Prostate gland (tissue), 2 donors: ENCODE measurements at regions not wholly inside any gene's neighbourhood (a gene's known extent, or its start where the extent isn't known, plus 50 kb on each side); places are given as distances from the start of the nearest gene placed in this dataset.

ENCODE experiments used
- POLR2A ChIP-seq: fragments of 450-650 bp; IDR thresholded peaks from one replicate; pipeline ENCODE4 v1.6.1; 2016; ENCODE audit warnings: antibody characterized with exemption, mild to moderate bottlenecking
- POLR2AphosphoS5 ChIP-seq: sonication (generic); formaldehyde crosslinking; IDR thresholded peaks from one replicate; pipeline ENCODE4 v1.6.1; 2017; ENCODE audit warnings: antibody characterized with exemption
- TF ChIP-seq, protein P1 (sequence below), 4 experiments: fragments of 200-600 bp in 2 of 4; fragments of 450-650 bp in 2 of 4; sonication (generic) in 2 of 4; IDR thresholded peaks; 1 replicate in 3 of 4; 2 replicates in 1 of 4; pipeline ENCODE4 v1.5.1; 2016 to 2019; ENCODE audit warnings: antibody characterized with exemption in 4 of 4, mild to moderate bottlenecking in 2 of 4, moderate library complexity in 2 of 4

DNA sequence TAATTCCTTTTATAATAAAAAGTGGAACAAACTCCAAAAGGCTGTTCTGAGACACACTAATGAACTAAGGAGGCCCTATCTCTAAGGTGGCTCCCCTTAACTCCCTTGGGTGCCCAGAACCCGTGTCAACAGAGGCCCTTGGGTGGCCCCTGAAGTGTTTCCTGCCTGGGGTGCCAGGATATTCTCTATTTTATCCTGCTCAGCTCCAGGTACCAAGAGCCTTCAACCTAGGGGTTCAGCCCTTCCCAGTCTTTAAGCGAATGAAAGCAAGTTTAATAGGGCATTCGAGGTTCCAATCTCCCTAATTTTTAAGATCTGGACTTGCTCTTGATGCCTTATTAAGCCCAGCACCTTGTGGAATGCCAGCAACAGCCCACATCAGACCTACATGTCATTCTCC lies 64.4 kb upstream of the MYO3A start:
- TF ChIP-seq POLR2A = no peak
- TF ChIP-seq, protein P1, sequence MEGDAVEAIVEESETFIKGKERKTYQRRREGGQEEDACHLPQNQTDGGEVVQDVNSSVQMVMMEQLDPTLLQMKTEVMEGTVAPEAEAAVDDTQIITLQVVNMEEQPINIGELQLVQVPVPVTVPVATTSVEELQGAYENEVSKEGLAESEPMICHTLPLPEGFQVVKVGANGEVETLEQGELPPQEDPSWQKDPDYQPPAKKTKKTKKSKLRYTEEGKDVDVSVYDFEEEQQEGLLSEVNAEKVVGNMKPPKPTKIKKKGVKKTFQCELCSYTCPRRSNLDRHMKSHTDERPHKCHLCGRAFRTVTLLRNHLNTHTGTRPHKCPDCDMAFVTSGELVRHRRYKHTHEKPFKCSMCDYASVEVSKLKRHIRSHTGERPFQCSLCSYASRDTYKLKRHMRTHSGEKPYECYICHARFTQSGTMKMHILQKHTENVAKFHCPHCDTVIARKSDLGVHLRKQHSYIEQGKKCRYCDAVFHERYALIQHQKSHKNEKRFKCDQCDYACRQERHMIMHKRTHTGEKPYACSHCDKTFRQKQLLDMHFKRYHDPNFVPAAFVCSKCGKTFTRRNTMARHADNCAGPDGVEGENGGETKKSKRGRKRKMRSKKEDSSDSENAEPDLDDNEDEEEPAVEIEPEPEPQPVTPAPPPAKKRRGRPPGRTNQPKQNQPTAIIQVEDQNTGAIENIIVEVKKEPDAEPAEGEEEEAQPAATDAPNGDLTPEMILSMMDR (IDR thresholded peaks at IDR 0.05) = no peak
- TF ChIP-seq POLR2AphosphoS5 = no peak
